Muscle of arm (tissue), 1 donor: ENCODE measurements at regions not wholly inside any gene's neighbourhood (a gene's known extent, or its start where the extent isn't known, plus 50 kb on each side); places are given as distances from the start of the nearest gene placed in this dataset.
"Not testable (repeated sequence)": the region's sequence is repeated elsewhere in the genome, so short reads cannot be mapped to it uniquely, and the experiment has no call there.

Experiments
- DNase-seq: peaks from one replicate; pipeline ENCODE4 v3.0.0-alpha.2; 2013

GRCh38 chr4:117691572-117692351 is 342.5 kb upstream of the NDST3 start:
- DNase-seq = no peak

GRCh38 chr4:117692538-117692937 is 341.7 kb upstream of the NDST3 start:
- no peak for DNase-seq

GRCh38 chr4:117699595-117699994 is 334.7 kb upstream of the NDST3 start:
- no peak for DNase-seq

GRCh38 chr4:117700111-117700892 is 334.0 kb upstream of the NDST3 start:
- DNase-seq = no peak

- no peak for DNase-seq
These were observed 331.9 kb upstream of the NDST3 start for GRCh38 chr4:117702353-117702752.

- no peak for DNase-seq
These were observed 329.6 kb upstream of the NDST3 start for GRCh38 chr4:117704721-117705120.

GRCh38 chr4:117740736-117741135 is 293.6 kb upstream of the NDST3 start:
- DNase-seq = no peak

GRCh38 chr4:117745379-117745778 is 288.9 kb upstream of the NDST3 start:
- DNase-seq = not testable (repeated sequence)

GRCh38 chr4:117755438-117755837 is 278.8 kb upstream of the NDST3 start:
- DNase-seq = no peak

GRCh38 chr4:117768610-117769009 is 265.7 kb upstream of the NDST3 start:
- no peak for DNase-seq

- DNase-seq = no peak
These were observed 263.8 kb upstream of the NDST3 start for GRCh38 chr4:117770269-117771102.

- DNase-seq = no peak
These were observed 262.5 kb upstream of the NDST3 start for GRCh38 chr4:117771647-117772337.

- no peak for DNase-seq
These were observed 261.0 kb upstream of the NDST3 start for GRCh38 chr4:117773064-117773936.

GRCh38 chr4:117777721-117778120 is 256.6 kb upstream of the NDST3 start:
- DNase-seq = no peak

GRCh38 chr4:117783716-117784115 is 250.6 kb upstream of the NDST3 start:
- DNase-seq = peak; percentile 0

GRCh38 chr4:117784266-117784665 is 250.0 kb upstream of the NDST3 start:
- DNase-seq = no peak

GRCh38 chr4:117786566-117786965 is 247.7 kb upstream of the NDST3 start:
- no peak for DNase-seq

- DNase-seq = no peak
These were observed 240.3 kb upstream of the NDST3 start for GRCh38 chr4:117793845-117794480.

GRCh38 chr4:117796677-117797076 is 237.6 kb upstream of the NDST3 start:
- no peak for DNase-seq

- no peak for DNase-seq
These were observed 233.7 kb upstream of the NDST3 start for GRCh38 chr4:117800636-117801035.
